GM12874 (cell line): ENCODE measurements at regions not wholly inside any gene's neighbourhood (a gene's known extent, or its start where the extent isn't known, plus 50 kb on each side); places are given as distances from the start of the nearest gene placed in this dataset.

Experiments
- CTCF ChIP-seq: IDR thresholded peaks from 2 replicates; pipeline ENCODE4 v1.5.1; 2011; ENCODE audit warnings: low read depth, mild to moderate bottlenecking, control low read depth, low read length, moderate library complexity; ENCODE audit not compliant: insufficient read depth

GRCh38 chr9:13627502-13627901 lies 348.0 kb upstream of the MPDZ start:
- TF ChIP-seq CTCF: no peak

DNA sequence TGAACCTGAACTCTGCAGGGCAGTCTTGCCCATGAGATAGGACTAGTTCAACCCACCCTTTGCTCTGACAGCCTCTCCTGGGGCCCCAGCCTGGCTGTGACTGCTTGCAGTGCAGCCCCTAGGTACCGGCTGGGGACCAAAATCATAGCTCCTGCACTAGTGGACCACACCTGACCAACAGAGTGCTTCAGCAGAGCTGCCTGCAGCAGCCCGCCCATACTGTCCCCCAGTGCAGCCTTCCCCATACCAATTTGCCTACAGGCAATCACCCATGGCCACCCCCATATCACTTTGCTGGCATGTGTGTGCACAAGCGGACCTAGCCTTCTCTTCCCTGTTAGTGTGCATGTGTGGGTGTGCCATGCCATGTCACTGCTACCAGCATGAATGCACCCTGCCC lies 347.6 kb upstream of the MPDZ start:
- TF ChIP-seq CTCF: no peak

- no peak for TF ChIP-seq CTCF
These were observed 347.1 kb upstream of the MPDZ start for GRCh38 chr9:13626601-13627000.

- TF ChIP-seq CTCF: no peak
These were observed 342.5 kb upstream of the MPDZ start for GRCh38 chr9:13621872-13622564.

GRCh38 chr9:13616491-13617035 lies 337.1 kb upstream of the MPDZ start:
- no peak for TF ChIP-seq CTCF

- TF ChIP-seq CTCF: no peak
These were observed 336.4 kb upstream of the MPDZ start for GRCh38 chr9:13615660-13616490.

DNA sequence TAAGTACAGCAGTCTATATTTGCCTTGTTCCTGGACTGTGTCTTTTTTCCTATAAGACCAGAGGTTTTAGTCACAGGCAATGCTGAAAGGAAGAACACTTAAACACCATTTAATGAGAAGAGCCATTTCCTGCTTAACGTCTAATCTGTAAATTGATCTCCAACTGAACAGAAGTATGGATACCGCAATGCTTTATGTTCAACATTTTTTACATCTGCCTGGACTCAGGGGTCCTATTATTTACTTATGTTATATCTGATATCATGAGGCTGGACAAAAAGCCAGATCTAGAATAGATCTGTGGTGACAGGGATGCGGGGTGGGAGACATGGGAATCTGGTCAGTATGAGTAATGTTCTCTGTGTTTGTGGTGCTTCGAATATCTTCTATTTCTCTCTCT lies 334.6 kb upstream of the MPDZ start:
- no peak for TF ChIP-seq CTCF
